HFFc6 (cell line): ENCODE measurements at regions not wholly inside any gene's neighbourhood (a gene's known extent, or its start where the extent isn't known, plus 50 kb on each side); places are given as distances from the start of the nearest gene placed in this dataset.

Experiments
- DNase-seq: peaks from one replicate; pipeline ENCODE4 v3.0.0-alpha.2; 2018
- H3K27ac Mint-ChIP-seq: 2 replicates; pipeline ENCODE4 v1.8.0; 2020; ENCODE audit warnings: mild to moderate bottlenecking, mixed read lengths
- H3K27me3 Mint-ChIP-seq: 2 replicates; pipeline ENCODE4 v1.8.0; 2021; ENCODE audit warnings: mild to moderate bottlenecking, moderate library complexity, mixed read lengths; ENCODE audit not compliant: insufficient read depth
- H3K36me3 Mint-ChIP-seq: 2 replicates; pipeline ENCODE4 v1.8.0; 2021; ENCODE audit warnings: low read depth, mixed read lengths
- H3K4me1 Mint-ChIP-seq: 2 replicates; pipeline ENCODE4 v1.8.0; 2020; ENCODE audit warnings: low read depth, mixed read lengths
- H3K4me3 Mint-ChIP-seq: 2 replicates; pipeline ENCODE4 v1.8.0; 2020; ENCODE audit warnings: mild to moderate bottlenecking, moderate library complexity, mixed read lengths
- H3K9me3 Mint-ChIP-seq: 2 replicates; pipeline ENCODE4 v1.8.0; 2020; ENCODE audit warnings: mild to moderate bottlenecking, mixed read lengths
- CTCF ChIP-seq: fragments of 200-600 bp; sonication (generic); IDR thresholded peaks from 2 replicates; pipeline ENCODE4 v1.5.0; 2021; ENCODE audit warnings: antibody characterized with exemption, mild to moderate bottlenecking

- no peak for TF ChIP-seq CTCF
- Mint-ChIP-seq H3K27ac (no peak overlapping the region), H3K4me3 (no peak overlapping the region), H3K4me1 (peaks cover 54% of the 10 kb centered on the region), H3K9me3 (no peaks in the 10 kb centered on the region), H3K36me3 (no peaks in the 10 kb centered on the region; the same call in 1 of the 2 replicates), H3K27me3 (no peaks in the 10 kb centered on the region; the same call in 1 of the 2 replicates)
- peak; percentile 23 for DNase-seq
Measured at GRCh38 chrX:12011075-12011474, 127.2 kb upstream of the FRMPD4 start.

DNA sequence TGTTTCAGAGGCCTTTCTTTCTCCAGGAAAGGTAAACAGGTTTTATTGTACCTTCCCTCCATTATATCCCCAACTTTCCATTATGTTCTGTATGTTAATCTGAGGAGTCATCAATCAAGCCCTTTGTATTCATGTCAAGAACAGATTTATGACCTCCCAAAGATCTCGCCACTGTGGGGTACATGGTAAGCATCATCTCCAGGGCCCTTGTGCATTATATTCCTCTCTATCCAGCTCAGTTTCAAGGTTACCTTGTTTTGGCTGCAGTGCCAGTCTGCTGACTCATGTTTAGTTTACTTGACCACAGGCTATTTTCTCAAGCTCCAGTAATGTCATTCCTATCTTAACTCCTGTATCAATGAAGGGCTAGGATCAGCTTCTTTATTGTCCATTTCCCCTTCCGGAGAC lies 125.1 kb upstream of the FRMPD4 start:
- Mint-ChIP-seq H3K27ac (peak overlapping the region; percentile 64), H3K27me3 (no peaks in the 10 kb centered on the region), H3K4me3 (no peak overlapping the region), H3K36me3 (no peaks in the 10 kb centered on the region; the same call in 1 of the 2 replicates), H3K4me1 (peaks cover 54% of the 10 kb centered on the region), H3K9me3 (no peaks in the 10 kb centered on the region)
- TF ChIP-seq CTCF, result no peak
- DNase-seq, result peak; percentile 48

DNA sequence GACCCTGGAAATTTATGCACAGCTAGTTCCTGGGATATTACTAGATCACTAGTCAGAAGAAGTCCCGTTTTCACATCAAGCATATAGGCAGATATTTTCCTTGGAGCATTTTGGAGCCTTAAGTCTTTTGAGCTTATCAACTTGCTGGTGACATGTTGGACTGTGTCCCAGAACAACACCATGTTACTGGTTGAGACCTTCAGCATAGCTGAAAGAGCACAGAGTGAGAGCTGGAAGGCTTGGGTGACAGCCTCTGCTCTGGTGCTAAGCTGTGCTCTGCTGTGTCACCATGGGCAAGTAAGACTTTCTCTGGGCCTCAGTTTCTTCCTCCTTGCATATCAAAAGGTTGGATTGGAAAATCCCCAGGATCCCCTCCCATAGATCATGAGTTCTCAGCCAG lies 116.6 kb upstream of the FRMPD4 start:
- Mint-ChIP-seq H3K9me3 (no peaks in the 10 kb centered on the region), H3K36me3 (no peaks in the 10 kb centered on the region), H3K4me1 (peaks cover 5% of the 10 kb centered on the region), H3K27ac (no peak overlapping the region), H3K4me3 (no peak overlapping the region), H3K27me3 (peaks cover 3% of the 10 kb centered on the region)
- TF ChIP-seq CTCF, result no peak
- DNase-seq, result no peak

GRCh38 chrX:12026481-12026880 lies 111.8 kb upstream of the FRMPD4 start:
- Mint-ChIP-seq H3K36me3 (no peaks in the 10 kb centered on the region), H3K27me3 (peaks cover 3% of the 10 kb centered on the region), H3K4me3 (no peak overlapping the region), H3K27ac (no peak overlapping the region), H3K9me3 (no peaks in the 10 kb centered on the region), H3K4me1 (no peaks in the 10 kb centered on the region)
- DNase-seq, result no peak
- no peak for TF ChIP-seq CTCF

- H3K27ac Mint-ChIP-seq, result no peak overlapping the region
- no peaks in the 10 kb centered on the region for H3K36me3 Mint-ChIP-seq
- H3K9me3 Mint-ChIP-seq, result no peaks in the 10 kb centered on the region
- TF ChIP-seq CTCF, result no peak
- no peaks in the 10 kb centered on the region; the same call in 1 of the 2 replicates for H3K27me3 Mint-ChIP-seq
- H3K4me1 Mint-ChIP-seq, result no peaks in the 10 kb centered on the region
- H3K4me3 Mint-ChIP-seq, result no peak overlapping the region
- DNase-seq, result no peak
Measured at GRCh38 chrX:12032082-12032481, 106.2 kb upstream of the FRMPD4 start.

DNA sequence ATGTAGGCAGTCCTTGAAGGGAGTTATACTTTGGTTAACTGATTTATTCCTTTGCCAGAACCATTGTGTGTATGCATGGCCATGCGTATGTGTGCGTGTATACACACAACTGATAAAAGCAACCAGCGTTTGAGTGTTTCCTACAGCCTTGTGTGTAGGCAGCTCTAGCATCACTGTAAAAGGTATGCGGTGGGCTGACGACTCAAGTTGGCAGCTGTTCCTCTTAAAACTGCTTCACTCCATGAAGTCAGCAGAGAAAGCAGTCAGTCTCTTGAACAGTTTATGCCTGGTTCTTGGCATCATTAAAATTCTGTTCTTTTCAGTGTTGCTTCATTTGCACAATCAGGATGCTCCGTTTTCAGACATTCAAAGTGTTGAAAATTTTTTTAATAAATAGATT lies 103.5 kb upstream of the FRMPD4 start:
- Mint-ChIP-seq H3K27me3 (no peaks in the 10 kb centered on the region), H3K27ac (no peak overlapping the region), H3K4me1 (no peaks in the 10 kb centered on the region), H3K4me3 (no peak overlapping the region), H3K9me3 (no peaks in the 10 kb centered on the region), H3K36me3 (no peaks in the 10 kb centered on the region)
- no peak for DNase-seq
- no peak for TF ChIP-seq CTCF
